A549 (cell line): ENCODE measurements at regions not wholly inside any gene's neighbourhood (a gene's known extent, or its start where the extent isn't known, plus 50 kb on each side); places are given as distances from the start of the nearest gene placed in this dataset.

Source experiments
- ATAC-seq, 2 experiments: fragments of 200-7000 bp in 1 of 2; fragments of >200 bp in 1 of 2; cut with Nextera tagmentation in 1 of 2; cut with Tn5 transposase in 1 of 2; 3 replicates each; pipeline versions ENCODE4 v1.8.0 to v1.9.1; 2018 to 2020; ENCODE audit warnings: mild to moderate bottlenecking in 1 of 2, moderate library complexity in 1 of 2
- CTCF ChIA-PET: fragments of 300-600 bp; sonication (Branson Sonifier 250); formaldehyde crosslinking; extraction: SDS; loops from one replicate; lab custom pipeline; 2021; ENCODE audit warnings: antibody characterized with exemption, inconsistent platforms; lab: Yijun Ruan, JAX
- POLR2A ChIA-PET: fragments of 350-600 bp; formaldehyde crosslinking; extraction: SDS; loops from one replicate; lab custom pipeline; 2021; ENCODE audit warnings: antibody characterized with exemption, inconsistent platforms; lab: Yijun Ruan, JAX
- DNase-seq, 2 experiments: peaks; one replicate each; pipeline versions ENCODE4 v3.0.0 to v3.0.0-alpha.2; 2011 to 2016; ENCODE audit warnings: low read depth in 1 of 2, low spot score in 1 of 2
- FAIRE-seq: peaks from 2 replicates; lab custom pipeline; 2011; peaks lifted over from hg19 to GRCh38; lab: Jason Lieb, UNC
- H3K27ac ChIP-seq, 2 experiments: fragments of >200 bp; sonication (Bioruptor Twin); formaldehyde crosslinking; 3 replicates each; pipeline ENCODE4 v1.5.1; 2016 to 2017
- H3K4me1 ChIP-seq: fragments of >200 bp; sonication (Bioruptor Twin); formaldehyde crosslinking; 3 replicates; pipeline ENCODE4 v1.6.1; 2016
- H3K4me2 ChIP-seq: fragments of >200 bp; sonication (Bioruptor Twin); formaldehyde crosslinking; 3 replicates; pipeline ENCODE4 v1.6.1; 2016
- H3K4me3 ChIP-seq: fragments of >200 bp; sonication (Bioruptor Twin); formaldehyde crosslinking; 3 replicates; pipeline ENCODE4 v1.5.1; 2016
- H3K9me3 ChIP-seq: fragments of >200 bp; sonication (Bioruptor Twin); formaldehyde crosslinking; 3 replicates; pipeline ENCODE4 v1.6.1; 2016
- BCL3 ChIP-seq: fragments of >200 bp; sonication (Bioruptor Twin); formaldehyde crosslinking; IDR thresholded peaks from 3 replicates; pipeline ENCODE4 v1.6.1; 2016
- BHLHE40 ChIP-seq: IDR thresholded peaks from 2 replicates; pipeline ENCODE4 v1.6.1; 2012; ENCODE audit warnings: low read depth, low read length, inconsistent platforms
- CBX8 ChIP-seq: fragments of 200-600 bp; sonication (generic); IDR thresholded peaks from 2 replicates; pipeline ENCODE4 v1.6.1; 2016
- E2F6 ChIP-seq: IDR thresholded peaks from 2 replicates; pipeline ENCODE4 v1.6.1; 2012; ENCODE audit warnings: low read depth, borderline replicate concordance
- ELK1 ChIP-seq: fragments of 150-350 bp; IDR thresholded peaks from 2 replicates; pipeline ENCODE4 v1.6.1; 2014; ENCODE audit warnings: low read depth, mild to moderate bottlenecking, low read length
- FOSB ChIP-seq: fragments of 250-450 bp; sonication (Bioruptor Pico); IDR thresholded peaks from 2 replicates; pipeline ENCODE4 v1.5.0; 2020; ENCODE audit warnings: mild to moderate bottlenecking, moderate library complexity
- FOSL2 ChIP-seq, 2 experiments: fragments of 450-650 bp in 1 of 2; fragments of >200 bp in 1 of 2; sonication (Bioruptor Twin) in 1 of 2; formaldehyde crosslinking; IDR thresholded peaks; 2 replicates each; pipeline versions ENCODE4 v1.5.0 to v1.6.1; 2016 to 2020; ENCODE audit warnings: mild to moderate bottlenecking in 1 of 2, moderate library complexity in 1 of 2
- FOXS1 ChIP-seq: fragments of 250-450 bp; sonication (Bioruptor Pico); IDR thresholded peaks from 2 replicates; pipeline ENCODE4 v1.5.0; 2020; ENCODE audit warnings: mild to moderate bottlenecking, moderate library complexity
- HEYL ChIP-seq: fragments of 250-450 bp; sonication (Bioruptor Pico); IDR thresholded peaks from 2 replicates; pipeline ENCODE4 v1.8.0; 2021; ENCODE audit warnings: mild to moderate bottlenecking, moderate library complexity
- HOXA7 ChIP-seq: fragments of 250-450 bp; sonication (Bioruptor Pico); IDR thresholded peaks from 2 replicates; pipeline ENCODE4 v1.5.0; 2020; ENCODE audit warnings: mild to moderate bottlenecking, moderate library complexity
- JUNB ChIP-seq: fragments of >200 bp; sonication (Bioruptor Twin); formaldehyde crosslinking; IDR thresholded peaks from 2 replicates; pipeline ENCODE4 v1.6.1; 2016
- MAZ ChIP-seq: fragments of 150-350 bp; IDR thresholded peaks from 2 replicates; pipeline ENCODE4 v1.6.1; 2014; ENCODE audit warnings: antibody characterized with exemption, low read depth, low read length, borderline replicate concordance
- PHF8 ChIP-seq: fragments of 200-600 bp; sonication (generic); IDR thresholded peaks from 2 replicates; pipeline ENCODE4 v1.6.1; 2016; ENCODE audit warnings: low read depth, mild to moderate bottlenecking, antibody characterized with exemption, moderate library complexity, borderline replicate concordance
- POLR2A ChIP-seq: IDR thresholded peaks from 2 replicates; pipeline ENCODE4 v1.6.1; 2012; ENCODE audit warnings: mild to moderate bottlenecking, low read length
- RFX5 ChIP-seq: fragments of 450-650 bp; IDR thresholded peaks from 2 replicates; pipeline ENCODE4 v1.7.1; 2014; ENCODE audit warnings: antibody characterized with exemption, mild to moderate bottlenecking, moderate library complexity
- RNF2 ChIP-seq: fragments of 200-600 bp; sonication (generic); IDR thresholded peaks from 2 replicates; pipeline ENCODE4 v1.6.1; 2016; ENCODE audit warnings: low read depth, mild to moderate bottlenecking, antibody characterized with exemption, moderate library complexity, borderline replicate concordance
- SMC3 ChIP-seq: fragments of >200 bp; sonication (Bioruptor Twin); formaldehyde crosslinking; IDR thresholded peaks from 3 replicates; pipeline ENCODE4 v1.6.1; 2018; ENCODE audit warnings: inconsistent platforms
- WGBS: methylation state at CpG from one replicate; pipeline ENCODE4 v1.1.6; 2017; ENCODE audit errors: missing lambda C conversion rate; 5-methylcytosine and 5-hydroxymethylcytosine counted together
- TF ChIP-seq, protein P1 (sequence below): IDR thresholded peaks from 2 replicates; pipeline ENCODE4 v1.6.1; 2012
- TF ChIP-seq, protein P2 (sequence below): IDR thresholded peaks from 2 replicates; pipeline ENCODE4 v1.6.1; 2012
- TF ChIP-seq, protein P3 (sequence below): fragments of 250-450 bp; sonication (Bioruptor Pico); IDR thresholded peaks from 2 replicates; pipeline ENCODE4 v1.5.0; 2021; ENCODE audit warnings: mild to moderate bottlenecking, moderate library complexity, borderline replicate concordance

- FAIRE-seq (no peak), DNase-seq (no peak), ATAC-seq (no peak)
- Histone ChIP-seq H3K4me1 (no peaks in the 10 kb centered on the region), H3K9me3 (no peaks in the 10 kb centered on the region), H3K4me3 (no peak overlapping the region), H3K4me2 (no peak overlapping the region), H3K27ac (no peak overlapping the region)
- ChIA-PET POLR2A (no interaction called here), CTCF (no interaction called here)
- TF ChIP-seq RFX5 = no peak
- 72% methylated on average over 3 of the region's 3 CpGs for WGBS
These were observed 303.9 kb upstream of the NRP1 start for GRCh38 chr10:33638374-33638773.

- H3K9me3 ChIP-seq = no peaks in the 10 kb centered on the region
- no peak overlapping the region for H3K4me3 ChIP-seq
- ChIA-PET CTCF (no interaction called here), POLR2A (no interaction called here)
- H3K4me2 ChIP-seq = no peak overlapping the region
- no peak for DNase-seq
- no peak for ATAC-seq
- H3K27ac ChIP-seq = no peak overlapping the region
- WGBS = 51% methylated on average over 6 of the region's 6 CpGs
- H3K4me1 ChIP-seq = no peaks in the 10 kb centered on the region
- FAIRE-seq = no peak
- TF ChIP-seq ELK1 (no peak), FOSB (CRISPR knock-in tag) (no peak), RNF2 (no peak), RFX5 (no peak), MAZ (no peak), HOXA7 (CRISPR knock-in tag) (no peak), PHF8 (no peak), E2F6 (no peak), FOXS1 (CRISPR knock-in tag) (no peak), JUNB (no peak), FOSL2 (IDR thresholded peaks at IDR 0.05) (no peak), FOSL2 (CRISPR knock-in tag; IDR thresholded peaks at IDR 0.05) (no peak), POLR2A (no peak), SMC3 (no peak), CBX8 (no peak), BHLHE40 (no peak), HEYL (no peak), BCL3 (no peak)
- TF ChIP-seq, protein P1, sequence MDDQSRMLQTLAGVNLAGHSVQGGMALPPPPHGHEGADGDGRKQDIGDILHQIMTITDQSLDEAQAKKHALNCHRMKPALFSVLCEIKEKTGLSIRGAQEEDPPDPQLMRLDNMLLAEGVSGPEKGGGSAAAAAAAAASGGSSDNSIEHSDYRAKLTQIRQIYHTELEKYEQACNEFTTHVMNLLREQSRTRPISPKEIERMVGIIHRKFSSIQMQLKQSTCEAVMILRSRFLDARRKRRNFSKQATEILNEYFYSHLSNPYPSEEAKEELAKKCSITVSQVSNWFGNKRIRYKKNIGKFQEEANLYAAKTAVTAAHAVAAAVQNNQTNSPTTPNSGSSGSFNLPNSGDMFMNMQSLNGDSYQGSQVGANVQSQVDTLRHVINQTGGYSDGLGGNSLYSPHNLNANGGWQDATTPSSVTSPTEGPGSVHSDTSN = no peak
- TF ChIP-seq, protein P2, sequence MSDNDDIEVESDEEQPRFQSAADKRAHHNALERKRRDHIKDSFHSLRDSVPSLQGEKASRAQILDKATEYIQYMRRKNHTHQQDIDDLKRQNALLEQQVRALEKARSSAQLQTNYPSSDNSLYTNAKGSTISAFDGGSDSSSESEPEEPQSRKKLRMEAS = no peak
- TF ChIP-seq, protein P3, sequence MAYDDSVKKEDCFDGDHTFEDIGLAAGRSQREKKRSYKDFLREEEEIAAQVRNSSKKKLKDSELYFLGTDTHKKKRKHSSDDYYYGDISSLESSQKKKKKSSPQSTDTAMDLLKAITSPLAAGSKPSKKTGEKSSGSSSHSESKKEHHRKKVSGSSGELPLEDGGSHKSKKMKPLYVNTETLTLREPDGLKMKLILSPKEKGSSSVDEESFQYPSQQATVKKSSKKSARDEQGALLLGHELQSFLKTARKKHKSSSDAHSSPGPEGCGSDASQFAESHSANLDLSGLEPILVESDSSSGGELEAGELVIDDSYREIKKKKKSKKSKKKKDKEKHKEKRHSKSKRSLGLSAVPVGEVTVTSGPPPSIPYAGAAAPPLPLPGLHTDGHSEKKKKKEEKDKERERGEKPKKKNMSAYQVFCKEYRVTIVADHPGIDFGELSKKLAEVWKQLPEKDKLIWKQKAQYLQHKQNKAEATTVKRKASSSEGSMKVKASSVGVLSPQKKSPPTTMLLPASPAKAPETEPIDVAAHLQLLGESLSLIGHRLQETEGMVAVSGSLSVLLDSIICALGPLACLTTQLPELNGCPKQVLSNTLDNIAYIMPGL (CRISPR knock-in tag) = no peak
- TF ChIP-seq, all 56 proteins: peak for 0
These were observed 301.6 kb upstream of the NRP1 start for GRCh38 chr10:33635967-33636515.
